ENCODE measurements at regions not wholly inside any gene's neighbourhood (a gene's known extent, or its start where the extent isn't known, plus 50 kb on each side); places are given as distances from the start of the nearest gene placed in this dataset.

DNA sequence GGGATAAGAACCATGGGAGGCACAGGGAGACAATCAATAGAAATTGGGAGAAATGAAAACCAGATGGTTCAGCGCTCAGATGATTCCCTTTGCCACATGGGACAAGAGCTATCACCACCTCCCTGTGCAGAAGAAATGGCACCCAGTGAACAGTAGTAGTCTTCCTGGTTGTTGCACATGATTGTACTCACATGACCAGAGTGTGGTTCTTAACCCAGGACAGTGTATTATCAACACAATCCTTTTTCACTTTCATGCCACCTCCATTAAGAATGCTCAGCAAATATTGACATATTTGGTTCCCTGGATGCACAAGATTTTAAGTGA, 149.0 kb upstream of the SH3BP4 start:
- no peak overlapping the region for H2AFZ ChIP-seq (ENCODE audit: low read length)
- H3K36me3 ChIP-seq (ENCODE audit: insufficient read depth, low read length) = no peaks in the 10 kb centered on the region
- no peaks in the 10 kb centered on the region for H3K9me3 ChIP-seq (ENCODE audit: low read length)
- TF ChIP-seq, protein P1, sequence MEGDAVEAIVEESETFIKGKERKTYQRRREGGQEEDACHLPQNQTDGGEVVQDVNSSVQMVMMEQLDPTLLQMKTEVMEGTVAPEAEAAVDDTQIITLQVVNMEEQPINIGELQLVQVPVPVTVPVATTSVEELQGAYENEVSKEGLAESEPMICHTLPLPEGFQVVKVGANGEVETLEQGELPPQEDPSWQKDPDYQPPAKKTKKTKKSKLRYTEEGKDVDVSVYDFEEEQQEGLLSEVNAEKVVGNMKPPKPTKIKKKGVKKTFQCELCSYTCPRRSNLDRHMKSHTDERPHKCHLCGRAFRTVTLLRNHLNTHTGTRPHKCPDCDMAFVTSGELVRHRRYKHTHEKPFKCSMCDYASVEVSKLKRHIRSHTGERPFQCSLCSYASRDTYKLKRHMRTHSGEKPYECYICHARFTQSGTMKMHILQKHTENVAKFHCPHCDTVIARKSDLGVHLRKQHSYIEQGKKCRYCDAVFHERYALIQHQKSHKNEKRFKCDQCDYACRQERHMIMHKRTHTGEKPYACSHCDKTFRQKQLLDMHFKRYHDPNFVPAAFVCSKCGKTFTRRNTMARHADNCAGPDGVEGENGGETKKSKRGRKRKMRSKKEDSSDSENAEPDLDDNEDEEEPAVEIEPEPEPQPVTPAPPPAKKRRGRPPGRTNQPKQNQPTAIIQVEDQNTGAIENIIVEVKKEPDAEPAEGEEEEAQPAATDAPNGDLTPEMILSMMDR (IDR thresholded peaks at IDR 0.05; ENCODE audit: low read length) = no peak
- TF ChIP-seq EZH2 (IDR thresholded peaks at IDR 0.05; ENCODE audit: borderline replicate concordance, low read length) = no peak
- no peaks in the 10 kb centered on the region for H3K4me1 ChIP-seq (ENCODE audit: insufficient read depth, low read length, severe bottlenecking)
- no peak overlapping the region for H3K4me2 ChIP-seq (ENCODE audit: low read length)
- no peaks in the 10 kb centered on the region for H3K9me2 ChIP-seq (ENCODE audit: low read depth, low read length)
- H3F3A ChIP-seq (ENCODE audit: insufficient read depth, low read length) = no peaks in the 10 kb centered on the region
- H3K27ac ChIP-seq (ENCODE audit: low read depth, low read length, poor library complexity, severe bottlenecking) = no peak overlapping the region
- no peaks in the 10 kb centered on the region for H3K79me2 ChIP-seq (ENCODE audit: insufficient read depth, low read length)
- H4K20me1 ChIP-seq (ENCODE audit: insufficient read depth, low read length) = no peaks in the 10 kb centered on the region
- no peak overlapping the region for H3K4me3 ChIP-seq (ENCODE audit: low read depth, low read length, poor library complexity, severe bottlenecking)
- H3K27me3 ChIP-seq (ENCODE audit: insufficient read depth, low read length) = no peaks in the 10 kb centered on the region
- H3K9ac ChIP-seq (ENCODE audit: low read length) = no peak overlapping the region

DNA sequence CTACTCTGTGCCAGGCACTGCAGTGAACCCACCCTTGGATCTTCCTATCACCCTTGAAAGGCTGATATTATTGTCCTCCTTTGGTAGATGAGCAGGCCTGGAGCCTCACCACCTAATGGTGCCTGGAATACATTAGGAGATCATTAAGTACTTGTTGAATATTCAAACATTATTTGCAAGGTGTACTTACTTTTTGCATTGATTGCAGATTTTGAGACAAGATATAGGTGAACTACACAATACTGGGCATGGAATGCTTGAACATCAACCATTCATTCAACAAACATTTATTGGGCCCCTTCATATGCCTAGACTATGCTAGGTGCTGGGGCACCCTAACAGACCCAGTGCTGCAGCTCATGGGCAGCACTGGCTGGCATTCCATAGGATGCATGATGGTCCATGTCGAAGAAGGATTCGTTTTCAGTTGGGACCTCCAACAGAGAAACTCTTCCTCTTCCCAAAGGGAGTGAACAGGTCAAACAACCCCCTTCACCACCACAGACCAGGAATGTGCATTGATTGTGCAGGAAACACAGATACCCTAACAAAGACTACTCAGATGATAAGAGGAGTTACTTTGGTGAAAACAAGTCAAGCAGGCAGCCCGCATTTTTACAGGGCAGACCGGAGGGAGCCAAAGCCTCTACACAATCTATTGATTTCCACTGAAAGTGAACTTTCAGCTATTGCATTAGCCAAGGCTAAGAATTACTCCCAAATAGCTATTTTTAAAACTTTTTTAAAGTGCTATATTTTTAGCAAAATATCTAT, 149.6 kb upstream of the SH3BP4 start:
- no peak overlapping the region for H3K27ac ChIP-seq (ENCODE audit: low read depth, low read length, poor library complexity, severe bottlenecking)
- no peak overlapping the region for H3K9ac ChIP-seq (ENCODE audit: low read length)
- H3K79me2 ChIP-seq (ENCODE audit: insufficient read depth, low read length) = no peaks in the 10 kb centered on the region
- H3K4me3 ChIP-seq (ENCODE audit: low read depth, low read length, poor library complexity, severe bottlenecking) = no peak overlapping the region
- H3K9me3 ChIP-seq (ENCODE audit: low read length) = no peaks in the 10 kb centered on the region
- no peak overlapping the region for H2AFZ ChIP-seq (ENCODE audit: low read length)
- H3K4me2 ChIP-seq (ENCODE audit: low read length) = no peak overlapping the region
- no peaks in the 10 kb centered on the region for H3K9me2 ChIP-seq (ENCODE audit: low read depth, low read length)
- no peaks in the 10 kb centered on the region for H4K20me1 ChIP-seq (ENCODE audit: insufficient read depth, low read length)
- H3K36me3 ChIP-seq (ENCODE audit: insufficient read depth, low read length) = no peaks in the 10 kb centered on the region
- H3K27me3 ChIP-seq (ENCODE audit: insufficient read depth, low read length) = no peaks in the 10 kb centered on the region
- no peaks in the 10 kb centered on the region for H3F3A ChIP-seq (ENCODE audit: insufficient read depth, low read length)
- H3K4me1 ChIP-seq (ENCODE audit: insufficient read depth, low read length, severe bottlenecking) = no peaks in the 10 kb centered on the region
- TF ChIP-seq, protein P1 (IDR thresholded peaks at IDR 0.05; ENCODE audit: low read length) = no peak
- no peak for TF ChIP-seq EZH2 (IDR thresholded peaks at IDR 0.05; ENCODE audit: borderline replicate concordance, low read length)

DNA sequence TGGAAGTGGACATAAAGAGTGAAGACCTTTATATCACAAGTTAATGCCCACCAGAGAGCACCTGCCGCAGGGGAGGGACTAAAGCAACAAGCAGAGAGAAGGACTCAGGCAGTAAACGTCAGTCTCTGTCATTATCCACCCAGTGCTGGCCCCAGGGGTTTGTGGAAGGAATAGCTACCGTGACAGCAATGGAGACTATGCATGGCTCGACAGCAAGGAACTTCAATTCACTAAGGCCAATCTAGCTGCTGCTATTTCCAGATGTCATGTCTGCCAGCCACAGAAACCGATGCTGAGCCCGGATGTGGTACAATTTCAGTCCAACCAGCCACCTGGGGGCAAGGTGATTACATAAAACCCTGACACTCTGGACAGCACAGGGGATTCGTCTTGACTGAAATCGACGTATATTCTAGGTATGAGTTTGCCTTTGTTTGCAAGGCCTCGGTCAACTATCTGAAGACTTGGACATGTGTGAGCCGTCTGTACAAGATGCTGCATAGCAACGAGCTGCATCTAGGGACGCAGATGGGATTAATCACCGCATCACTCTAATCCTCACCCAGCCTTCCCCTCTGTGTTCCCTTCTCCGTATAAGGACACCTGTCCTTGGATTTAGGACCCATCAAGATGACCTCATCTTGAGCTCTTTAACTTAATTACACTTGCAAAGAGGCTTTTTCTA, 154.1 kb upstream of the SH3BP4 start:
- no peak overlapping the region for H3K27ac ChIP-seq (ENCODE audit: low read depth, low read length, poor library complexity, severe bottlenecking)
- H3K4me2 ChIP-seq (ENCODE audit: low read length) = no peak overlapping the region
- H2AFZ ChIP-seq (ENCODE audit: low read length) = no peak overlapping the region
- H3K4me1 ChIP-seq (ENCODE audit: insufficient read depth, low read length, severe bottlenecking) = no peaks in the 10 kb centered on the region
- no peaks in the 10 kb centered on the region for H3K9me2 ChIP-seq (ENCODE audit: low read depth, low read length)
- no peaks in the 10 kb centered on the region for H3K79me2 ChIP-seq (ENCODE audit: insufficient read depth, low read length)
- H3K4me3 ChIP-seq (ENCODE audit: low read depth, low read length, poor library complexity, severe bottlenecking) = no peak overlapping the region
- no peaks in the 10 kb centered on the region for H3K9me3 ChIP-seq (ENCODE audit: low read length)
- no peak overlapping the region for H3K9ac ChIP-seq (ENCODE audit: low read length)
- no peak for TF ChIP-seq EZH2 (IDR thresholded peaks at IDR 0.05; ENCODE audit: borderline replicate concordance, low read length)
- TF ChIP-seq, protein P1 (IDR thresholded peaks at IDR 0.05; ENCODE audit: low read length) = no peak
- no peaks in the 10 kb centered on the region for H3K27me3 ChIP-seq (ENCODE audit: insufficient read depth, low read length)
- H4K20me1 ChIP-seq (ENCODE audit: insufficient read depth, low read length) = no peaks in the 10 kb centered on the region
- no peaks in the 10 kb centered on the region for H3F3A ChIP-seq (ENCODE audit: insufficient read depth, low read length)
- H3K36me3 ChIP-seq (ENCODE audit: insufficient read depth, low read length) = no peaks in the 10 kb centered on the region

Measured in OCI-LY1 (cell line).